H1 (cell line): ENCODE measurements at regions not wholly inside any gene's neighbourhood (a gene's known extent, or its start where the extent isn't known, plus 50 kb on each side); places are given as distances from the start of the nearest gene placed in this dataset.
A peak's percentile ranks its signal among the peaks of the same experiment; 100 is the strongest.

Experiments
- CTCF ChIA-PET: fragments of 300-600 bp; sonication (Branson Sonifier 250); formaldehyde crosslinking; loops from one replicate; lab custom pipeline; 2021; ENCODE audit not compliant: partially characterized antibody; lab: Charles Lee
- POLR2A ChIA-PET: fragments of 300-600 bp; sonication (Branson Sonifier 250); formaldehyde crosslinking; loops from one replicate; lab custom pipeline; 2021; ENCODE audit warnings: inconsistent platforms; ENCODE audit not compliant: partially characterized antibody; lab: Charles Lee
- DNase-seq, 2 experiments: peaks; one replicate each; pipeline versions ENCODE4 v3.0.0 to v3.0.0-alpha.2; 2010 to 2022; ENCODE audit warnings: low spot score in 2 of 2, low read depth in 1 of 2, mixed read lengths in 1 of 2
- FAIRE-seq: peaks from 2 replicates; lab custom pipeline; 2011; peaks lifted over from hg19 to GRCh38; lab: Jason Lieb, UNC
- H2AFZ ChIP-seq: 2 replicates; pipeline ENCODE4 v1.8.1; 2012; ENCODE audit warnings: low read length, inconsistent platforms
- H2AK5ac ChIP-seq: 2 replicates; pipeline ENCODE4 v1.6.1; 2013; ENCODE audit warnings: low read depth, low read length
- H2BK120ac ChIP-seq: replicated peaks from 2 replicates; pipeline ENCODE3; 2013; ENCODE audit warnings: low read depth, low read length, inconsistent platforms
- H2BK12ac ChIP-seq: 2 replicates; pipeline ENCODE4 v1.6.1; 2013; ENCODE audit warnings: low read depth, low read length
- H2BK15ac ChIP-seq: 2 replicates; pipeline ENCODE4 v1.6.1; 2013; ENCODE audit warnings: low read length
- H2BK20ac ChIP-seq: 2 replicates; pipeline ENCODE4 v1.6.1; 2013; ENCODE audit warnings: low read length
- H2BK5ac ChIP-seq: 2 replicates; pipeline ENCODE4 v1.6.1; 2013; ENCODE audit warnings: low read depth, low read length
- H3K14ac ChIP-seq: 2 replicates; pipeline ENCODE4 v1.6.1; 2013; ENCODE audit warnings: inconsistent platforms; ENCODE audit not compliant: insufficient read length
- H3K18ac ChIP-seq: 2 replicates; pipeline ENCODE4 v1.6.1; 2013; ENCODE audit warnings: low read length; ENCODE audit errors: extremely low read depth
- H3K23ac ChIP-seq: 2 replicates; pipeline ENCODE4 v1.6.1; 2013; ENCODE audit warnings: inconsistent platforms; ENCODE audit not compliant: insufficient read length
- H3K23me2 ChIP-seq: 2 replicates; pipeline ENCODE4 v1.6.1; 2013; ENCODE audit warnings: low read depth, low read length
- H3K27ac ChIP-seq: 2 replicates; pipeline ENCODE4 v1.6.1; 2011; ENCODE audit warnings: low read depth, low read length, inconsistent platforms
- H3K27me3 ChIP-seq, 4 experiments: replicated peaks in 1 of 4; 1 replicate in 1 of 4; 2 replicates in 3 of 4; pipeline versions ENCODE4 v1.6.1 to v1.8.1; 2011 to 2013; ENCODE audit warnings: low read length in 3 of 4, mild to moderate bottlenecking in 3 of 4, inconsistent platforms in 2 of 4, mixed read lengths in 2 of 4, moderate library complexity in 1 of 4; ENCODE audit not compliant: control insufficient read depth in 3 of 4, insufficient read depth in 3 of 4; ENCODE audit errors: extremely low read depth in 1 of 4
- H3K36me3 ChIP-seq, 4 experiments: 2 replicates each; pipeline versions ENCODE4 v1.6.1 to v1.8.1; 2011 to 2013; ENCODE audit warnings: mild to moderate bottlenecking in 4 of 4, low read length in 3 of 4, moderate library complexity in 2 of 4, control low read depth in 1 of 4, inconsistent platforms in 1 of 4; ENCODE audit not compliant: insufficient read depth in 4 of 4, control insufficient read depth in 2 of 4
- H3K4ac ChIP-seq: replicated peaks from 2 replicates; pipeline ENCODE3; 2013; ENCODE audit warnings: low read length, low read depth, mixed read lengths, inconsistent platforms; ENCODE audit not compliant: insufficient read length
- H3K4me1 ChIP-seq, 4 experiments: replicated peaks in 1 of 4; 1 replicate in 1 of 4; 2 replicates in 3 of 4; pipeline versions ENCODE4 v1.6.1 to v1.8.1; 2011 to 2013; ENCODE audit warnings: low read length in 3 of 4, inconsistent platforms in 2 of 4, mixed read lengths in 1 of 4; ENCODE audit not compliant: insufficient read depth in 4 of 4, control insufficient read depth in 3 of 4
- H3K4me2 ChIP-seq, 2 experiments: 2 replicates each; pipeline versions ENCODE4 v1.6.1 to v1.8.1; 2011 to 2013; ENCODE audit warnings: low read depth in 2 of 2, low read length in 2 of 2, control low read depth in 1 of 2, inconsistent platforms in 1 of 2, mild to moderate bottlenecking in 1 of 2; ENCODE audit not compliant: insufficient read depth in 1 of 2
- H3K4me3 ChIP-seq, 4 experiments: fragments of 200-600, 300-600 bp in 1 of 4; sonication (generic), shearing (Covaris generic), sonication (Bioruptor Twin) in 1 of 4; 2 replicates each; pipeline versions ENCODE4 v1.5.1 to v1.8.1; 2011 to 2016; ENCODE audit warnings: low read length in 4 of 4, low read depth in 3 of 4, control low read depth in 2 of 4, inconsistent platforms in 2 of 4, mild to moderate bottlenecking in 2 of 4, mixed read lengths in 1 of 4, moderate library complexity in 1 of 4; ENCODE audit not compliant: insufficient read depth in 2 of 4; ENCODE audit errors: extremely low read depth in 1 of 4
- H3K56ac ChIP-seq: replicated peaks from 2 replicates; pipeline ENCODE3; 2013; ENCODE audit warnings: low read depth, mild to moderate bottlenecking, mixed read lengths, low read length, inconsistent platforms; ENCODE audit not compliant: insufficient read length
- H3K79me1 ChIP-seq: 2 replicates; pipeline ENCODE4 v1.6.1; 2013; ENCODE audit warnings: low read depth, low read length, control low read depth
- H3K79me2 ChIP-seq, 2 experiments: 2 replicates each; pipeline versions ENCODE4 v1.6.1 to v1.8.1; 2012 to 2013; ENCODE audit warnings: low read length in 2 of 2, mild to moderate bottlenecking in 2 of 2, inconsistent platforms in 1 of 2; ENCODE audit not compliant: insufficient read depth in 2 of 2, control insufficient read depth in 1 of 2
- H3K9ac ChIP-seq, 4 experiments: replicated peaks in 1 of 4; 1 replicate in 1 of 4; 2 replicates in 3 of 4; pipeline versions ENCODE4 v1.6.1 to v1.8.1; 2011 to 2013; ENCODE audit warnings: low read depth in 3 of 4, low read length in 3 of 4, control low read depth in 2 of 4, mild to moderate bottlenecking in 2 of 4, moderate library complexity in 2 of 4, inconsistent platforms in 1 of 4; ENCODE audit errors: extremely low read depth in 1 of 4
- H3K9me3 ChIP-seq, 2 experiments: 2 replicates each; pipeline versions ENCODE4 v1.6.1 to v1.8.1; 2012 to 2013; ENCODE audit warnings: mild to moderate bottlenecking in 2 of 2, moderate library complexity in 2 of 2, control low read depth in 1 of 2, inconsistent platforms in 1 of 2, low read depth in 1 of 2, low read length in 1 of 2, mixed read lengths in 1 of 2; ENCODE audit not compliant: insufficient read depth in 2 of 2
- H4K20me1 ChIP-seq, 2 experiments: replicated peaks in 1 of 2; 2 replicates each; pipeline versions ENCODE3 to v1.8.1; 2011 to 2013; ENCODE audit warnings: inconsistent platforms in 2 of 2, low read length in 2 of 2, mild to moderate bottlenecking in 1 of 2; ENCODE audit not compliant: insufficient read depth in 2 of 2, control insufficient read depth in 1 of 2
- H4K5ac ChIP-seq: 2 replicates; pipeline ENCODE4 v1.6.1; 2013; ENCODE audit warnings: low read length, low read depth, mixed read lengths, inconsistent platforms; ENCODE audit not compliant: insufficient read length
- H4K8ac ChIP-seq: 2 replicates; pipeline ENCODE4 v1.8.0; 2013; ENCODE audit warnings: mild to moderate bottlenecking, moderate library complexity, low read length, inconsistent platforms; ENCODE audit not compliant: insufficient read depth; ENCODE audit errors: extremely low read depth
- H4K91ac ChIP-seq: replicated peaks from 2 replicates; pipeline ENCODE3; 2013; ENCODE audit warnings: low read length, mixed read lengths, inconsistent platforms; ENCODE audit not compliant: insufficient read length
- CEBPB ChIP-seq: IDR thresholded peaks from 2 replicates; pipeline ENCODE4 v1.6.1; 2012; ENCODE audit warnings: low read depth, low read length
- EGR1 ChIP-seq: IDR thresholded peaks from 2 replicates; pipeline ENCODE4 v1.6.1; 2011; ENCODE audit warnings: low read depth, low read length, borderline replicate concordance
- SP1 ChIP-seq: IDR thresholded peaks from 2 replicates; pipeline ENCODE4 v1.6.1; 2011; ENCODE audit warnings: low read depth, low read length
- TEAD4 ChIP-seq: IDR thresholded peaks from 2 replicates; pipeline ENCODE4 v1.6.1; 2012; ENCODE audit warnings: low read depth, low read length, inconsistent platforms, mixed read lengths
- WGBS, 2 experiments: shearing (Covaris generic) in 1 of 2; methylation state at CpG; one replicate each; pipeline versions ENCODE4 v1.1.6 to v1.1.7; 2013 to 2015; ENCODE audit warnings: low lambda C conversion rate in 2 of 2, mixed read lengths in 2 of 2, inconsistent platforms in 1 of 2, low coverage in 1 of 2, missing lambda C conversion rate in 1 of 2; ENCODE audit not compliant: insufficient replicate concordance in 2 of 2, insufficient coverage in 1 of 2, insufficient read length in 1 of 2; ENCODE audit errors: extremely low coverage in 1 of 2, missing lambda C conversion rate in 1 of 2; 5-methylcytosine and 5-hydroxymethylcytosine counted together

DNA sequence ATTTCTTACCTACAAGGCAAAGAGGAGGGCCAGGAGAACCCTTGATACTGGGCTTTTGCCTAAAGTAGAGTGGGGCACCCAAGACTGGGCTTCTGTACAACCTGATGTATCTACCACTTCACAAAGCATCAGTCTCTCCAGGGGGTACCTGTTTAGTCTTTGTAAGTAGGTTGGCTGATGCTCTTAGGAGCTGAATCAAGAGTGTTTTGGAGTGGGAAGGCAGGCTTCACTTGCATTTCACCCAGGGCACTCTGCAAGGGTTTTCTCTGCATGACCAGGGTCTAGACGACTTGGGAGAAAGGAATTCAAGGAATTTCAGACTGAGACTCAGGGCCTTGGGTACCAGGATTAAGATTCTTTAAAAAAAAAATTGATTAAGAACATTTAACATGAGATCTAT lies 361.5 kb downstream of the RFC3 start:
- H3K23ac ChIP-seq, result no peak overlapping the region
- no peak overlapping the region; a peak in 1 of 4 replicates for H3K4me2 ChIP-seq
- H4K91ac ChIP-seq, result no peak overlapping the region
- H2BK120ac ChIP-seq, result no peak overlapping the region
- H3K4me1 ChIP-seq, result peaks cover 0 to 4% (median 0%) of the 10 kb centered on the region in 4 experiments; a peak in 1 of 7 replicates
- H3K36me3 ChIP-seq, result no peaks in the 10 kb centered on the region
- H2BK12ac ChIP-seq, result no peak overlapping the region
- H3K4ac ChIP-seq, result no peak overlapping the region
- no peak overlapping the region for H2AK5ac ChIP-seq
- no peak overlapping the region for H2AFZ ChIP-seq
- H3K23me2 ChIP-seq, result no peaks in the 10 kb centered on the region; the same call in 1 of the 2 replicates
- WGBS, 2 experiments, result 0% methylated on average over 1 of the region's 1 CpG; no CpG with 5 or more reads in 1 of the 2 experiments
- no peak overlapping the region for H2BK20ac ChIP-seq
- TF ChIP-seq SP1, result no peak
- no peak for TF ChIP-seq EGR1
- TF ChIP-seq TEAD4, result peak; percentile 76; the same call in 1 of the 2 replicates
- TF ChIP-seq CEBPB, result no peak
- no peak overlapping the region for H4K8ac ChIP-seq
- no peak overlapping the region for H4K5ac ChIP-seq
- FAIRE-seq (no peak), DNase-seq (no peak)
- no peak overlapping the region for H2BK15ac ChIP-seq
- H3K4me3 ChIP-seq, result no peak overlapping the region
- no peak overlapping the region for H3K14ac ChIP-seq
- no peak overlapping the region for H3K27ac ChIP-seq
- H3K27me3 ChIP-seq, result no peaks in the 10 kb centered on the region
- no peaks in the 10 kb centered on the region for H3K79me1 ChIP-seq
- no peak overlapping the region for H3K9ac ChIP-seq
- no peaks in the 10 kb centered on the region for H3K9me3 ChIP-seq
- ChIA-PET POLR2A (no interaction called here), CTCF (no interaction called here)
- H2BK5ac ChIP-seq, result no peak overlapping the region
- no peaks in the 10 kb centered on the region for H3K79me2 ChIP-seq
- no peak overlapping the region for H3K56ac ChIP-seq
- H4K20me1 ChIP-seq, result no peaks in the 10 kb centered on the region
- no peak overlapping the region for H3K18ac ChIP-seq
